ENCODE measurements at regions not wholly inside any gene's neighbourhood (a gene's known extent, or its start where the extent isn't known, plus 50 kb on each side); places are given as distances from the start of the nearest gene placed in this dataset.

GRCh38 chr21:41018431-41018830 lies 149.5 kb upstream of the BACE2 start:
- Histone ChIP-seq H3K36me3 (replicated peaks in 1 of 2; ENCODE audit: control insufficient read depth in 2 of 2, insufficient read depth in 2 of 2, low read length in 2 of 2) (no peaks in the 10 kb centered on the region), H3K27me3 (ENCODE audit: control insufficient read depth in 3 of 3, insufficient read depth in 3 of 3, low read depth in 1 of 3, low read length in 3 of 3) (no peaks in the 10 kb centered on the region), H3K9me3 (replicated peaks in 1 of 2; ENCODE audit: control insufficient read depth in 2 of 2, insufficient read depth in 1 of 2, low read depth in 1 of 2, low read length in 2 of 2) (no peaks in the 10 kb centered on the region), H2AFZ (ENCODE audit: low read length) (no peak overlapping the region), H3K14ac (ENCODE audit: low read length) (no peak overlapping the region), H2BK120ac (ENCODE audit: low read depth, low read length) (no peak overlapping the region), H3K4me2 (ENCODE audit: insufficient read depth, low read length, poor library complexity, severe bottlenecking) (no peak overlapping the region), H4K8ac (ENCODE audit: low read depth, low read length) (no peak overlapping the region), H3K18ac (ENCODE audit: low read length) (no peak overlapping the region), H3K4me3 (ENCODE audit: low read length in 2 of 2) (no peak overlapping the region), H2BK5ac (ENCODE audit: low read length) (no peak overlapping the region), H2AK5ac (ENCODE audit: low read depth, low read length) (no peak overlapping the region), H3K23ac (ENCODE audit: low read depth, low read length, poor library complexity) (no peak overlapping the region), H3K4me1 (ENCODE audit: control insufficient read depth in 2 of 2, insufficient read depth in 1 of 2, low read depth in 1 of 2, low read length in 2 of 2) (peaks cover 0 to 5% of the 10 kb centered on the region in 2 donors), H3K4ac (ENCODE audit: low read length) (no peak overlapping the region), H3K27ac (replicated peaks; ENCODE audit: low read length) (no peak overlapping the region), H4K91ac (ENCODE audit: low read depth, low read length, poor library complexity) (no peak overlapping the region), H2BK12ac (ENCODE audit: low read length) (no peak overlapping the region), H3K79me1 (ENCODE audit: low read depth, low read length) (no peaks in the 10 kb centered on the region), H3K9ac (ENCODE audit: low read depth, low read length, poor library complexity) (no peak overlapping the region), H2BK15ac (ENCODE audit: low read length) (no peak overlapping the region)
- DNase-seq (ENCODE audit: low spot score): no peak
- no CpG with 5 or more reads among the region's 2 CpGs for WGBS, 2 donors (ENCODE audit: extremely low coverage in 2 of 2, insufficient read length in 2 of 2, insufficient replicate concordance in 1 of 2)

DNA sequence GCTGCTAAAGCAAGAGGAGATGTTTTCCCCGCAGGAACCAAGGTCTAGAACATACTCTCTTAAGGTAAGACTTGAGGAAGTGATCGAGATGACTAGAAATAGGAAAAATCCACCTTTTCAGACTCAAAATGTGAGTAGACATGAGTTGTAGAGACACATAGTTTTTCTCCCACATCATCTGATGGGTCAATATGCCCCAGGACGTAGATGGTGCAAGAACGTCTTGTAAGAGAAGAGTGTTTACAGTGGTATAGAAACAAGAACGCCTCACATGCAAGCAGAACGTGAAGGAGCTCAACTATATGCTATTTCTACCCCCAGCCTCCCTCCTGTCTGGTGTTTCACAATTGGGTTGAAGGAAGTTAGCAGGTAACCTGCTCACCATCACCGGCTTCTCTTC lies 144.0 kb upstream of the BACE2 start:
- no peak overlapping the region for H3K27ac ChIP-seq (replicated peaks; ENCODE audit: low read length)
- no peak overlapping the region for H2AK5ac ChIP-seq (ENCODE audit: low read depth, low read length)
- no peak overlapping the region for H2BK12ac ChIP-seq (ENCODE audit: low read length)
- no peak overlapping the region for H2AFZ ChIP-seq (ENCODE audit: low read length)
- H3K4me3 ChIP-seq (ENCODE audit: low read length in 2 of 2): no peak overlapping the region
- H3K36me3 ChIP-seq (replicated peaks in 1 of 2; ENCODE audit: control insufficient read depth in 2 of 2, insufficient read depth in 2 of 2, low read length in 2 of 2): no peaks in the 10 kb centered on the region
- H2BK120ac ChIP-seq (ENCODE audit: low read depth, low read length): no peak overlapping the region
- no peaks in the 10 kb centered on the region for H3K27me3 ChIP-seq (ENCODE audit: control insufficient read depth in 3 of 3, insufficient read depth in 3 of 3, low read depth in 1 of 3, low read length in 3 of 3)
- H4K8ac ChIP-seq (ENCODE audit: low read depth, low read length): no peak overlapping the region
- DNase-seq (ENCODE audit: low spot score): no peak
- no peak overlapping the region for H4K91ac ChIP-seq (ENCODE audit: low read depth, low read length, poor library complexity)
- H3K9me3 ChIP-seq (replicated peaks in 1 of 2; ENCODE audit: control insufficient read depth in 2 of 2, insufficient read depth in 1 of 2, low read depth in 1 of 2, low read length in 2 of 2): peaks cover 0 to 2% of the 10 kb centered on the region in 2 donors
- no peak overlapping the region for H2BK15ac ChIP-seq (ENCODE audit: low read length)
- H2BK5ac ChIP-seq (ENCODE audit: low read length): no peak overlapping the region
- H3K4me2 ChIP-seq (ENCODE audit: insufficient read depth, low read length, poor library complexity, severe bottlenecking): no peak overlapping the region
- H3K23ac ChIP-seq (ENCODE audit: low read depth, low read length, poor library complexity): no peak overlapping the region
- no peak overlapping the region for H3K18ac ChIP-seq (ENCODE audit: low read length)
- no peak overlapping the region for H3K14ac ChIP-seq (ENCODE audit: low read length)
- H3K4ac ChIP-seq (ENCODE audit: low read length): no peak overlapping the region
- no peak overlapping the region for H3K9ac ChIP-seq (ENCODE audit: low read depth, low read length, poor library complexity)
- no peaks in the 10 kb centered on the region for H3K79me1 ChIP-seq (ENCODE audit: low read depth, low read length)
- H3K4me1 ChIP-seq (ENCODE audit: control insufficient read depth in 2 of 2, insufficient read depth in 1 of 2, low read depth in 1 of 2, low read length in 2 of 2): peaks cover 5% of the 10 kb centered on the region in 2 donors
- no CpG with 5 or more reads among the region's 7 CpGs for WGBS, 2 donors (ENCODE audit: extremely low coverage in 2 of 2, insufficient read length in 2 of 2, insufficient replicate concordance in 1 of 2)

- WGBS, 2 donors (ENCODE audit: extremely low coverage in 2 of 2, insufficient read length in 2 of 2, insufficient replicate concordance in 1 of 2): no CpG with 5 or more reads among the region's 2 CpGs
- H4K91ac ChIP-seq (ENCODE audit: low read depth, low read length, poor library complexity): no peak overlapping the region
- H3K9ac ChIP-seq (ENCODE audit: low read depth, low read length, poor library complexity): no peak overlapping the region
- H2BK120ac ChIP-seq (ENCODE audit: low read depth, low read length): no peak overlapping the region
- H3K4me3 ChIP-seq (ENCODE audit: low read length in 2 of 2): no peak overlapping the region
- no peak overlapping the region for H3K23ac ChIP-seq (ENCODE audit: low read depth, low read length, poor library complexity)
- H2BK15ac ChIP-seq (ENCODE audit: low read length): no peak overlapping the region
- peaks cover 5% of the 10 kb centered on the region in 2 donors for H3K4me1 ChIP-seq (ENCODE audit: control insufficient read depth in 2 of 2, insufficient read depth in 1 of 2, low read depth in 1 of 2, low read length in 2 of 2)
- H3K9me3 ChIP-seq (replicated peaks in 1 of 2; ENCODE audit: control insufficient read depth in 2 of 2, insufficient read depth in 1 of 2, low read depth in 1 of 2, low read length in 2 of 2): peaks cover 0 to 2% of the 10 kb centered on the region in 2 donors
- H3K27ac ChIP-seq (replicated peaks; ENCODE audit: low read length): no peak overlapping the region
- H2BK5ac ChIP-seq (ENCODE audit: low read length): no peak overlapping the region
- H3K79me1 ChIP-seq (ENCODE audit: low read depth, low read length): no peaks in the 10 kb centered on the region
- no peak for DNase-seq (ENCODE audit: low spot score)
- H3K4ac ChIP-seq (ENCODE audit: low read length): no peak overlapping the region
- no peak overlapping the region for H3K18ac ChIP-seq (ENCODE audit: low read length)
- H2AK5ac ChIP-seq (ENCODE audit: low read depth, low read length): no peak overlapping the region
- no peaks in the 10 kb centered on the region for H3K27me3 ChIP-seq (ENCODE audit: control insufficient read depth in 3 of 3, insufficient read depth in 3 of 3, low read depth in 1 of 3, low read length in 3 of 3)
- no peak overlapping the region for H4K8ac ChIP-seq (ENCODE audit: low read depth, low read length)
- no peak overlapping the region for H3K14ac ChIP-seq (ENCODE audit: low read length)
- H3K4me2 ChIP-seq (ENCODE audit: insufficient read depth, low read length, poor library complexity, severe bottlenecking): no peak overlapping the region
- H2BK12ac ChIP-seq (ENCODE audit: low read length): no peak overlapping the region
- no peaks in the 10 kb centered on the region for H3K36me3 ChIP-seq (replicated peaks in 1 of 2; ENCODE audit: control insufficient read depth in 2 of 2, insufficient read depth in 2 of 2, low read length in 2 of 2)
- peak overlapping the region; percentile 63 for H2AFZ ChIP-seq (ENCODE audit: low read length)
Observed at GRCh38 chr21:41024341-41024740, 143.6 kb upstream of the BACE2 start.

GRCh38 chr21:41024746-41025254 lies 143.2 kb upstream of the BACE2 start:
- Histone ChIP-seq H3K23ac (ENCODE audit: low read depth, low read length, poor library complexity) (no peak overlapping the region), H3K4ac (ENCODE audit: low read length) (no peak overlapping the region), H3K14ac (ENCODE audit: low read length) (no peak overlapping the region), H3K9me3 (replicated peaks in 1 of 2; ENCODE audit: control insufficient read depth in 2 of 2, insufficient read depth in 1 of 2, low read depth in 1 of 2, low read length in 2 of 2) (peaks cover 0 to 2% of the 10 kb centered on the region in 2 donors), H3K27ac (replicated peaks; ENCODE audit: low read length) (no peak overlapping the region), H4K8ac (ENCODE audit: low read depth, low read length) (no peak overlapping the region), H3K9ac (ENCODE audit: low read depth, low read length, poor library complexity) (no peak overlapping the region), H3K4me1 (ENCODE audit: control insufficient read depth in 2 of 2, insufficient read depth in 1 of 2, low read depth in 1 of 2, low read length in 2 of 2) (peaks cover 5% of the 10 kb centered on the region in 2 donors), H3K79me1 (ENCODE audit: low read depth, low read length) (no peaks in the 10 kb centered on the region), H3K36me3 (replicated peaks in 1 of 2; ENCODE audit: control insufficient read depth in 2 of 2, insufficient read depth in 2 of 2, low read length in 2 of 2) (no peaks in the 10 kb centered on the region), H2BK15ac (ENCODE audit: low read length) (no peak overlapping the region), H4K91ac (ENCODE audit: low read depth, low read length, poor library complexity) (no peak overlapping the region), H2BK120ac (ENCODE audit: low read depth, low read length) (no peak overlapping the region), H2BK12ac (ENCODE audit: low read length) (no peak overlapping the region), H3K4me3 (ENCODE audit: low read length in 2 of 2) (no peak overlapping the region), H3K18ac (ENCODE audit: low read length) (no peak overlapping the region), H3K27me3 (ENCODE audit: control insufficient read depth in 3 of 3, insufficient read depth in 3 of 3, low read depth in 1 of 3, low read length in 3 of 3) (no peaks in the 10 kb centered on the region), H2BK5ac (ENCODE audit: low read length) (no peak overlapping the region), H2AFZ (ENCODE audit: low read length) (peak overlapping the region; percentile 63), H2AK5ac (ENCODE audit: low read depth, low read length) (no peak overlapping the region), H3K4me2 (ENCODE audit: insufficient read depth, low read length, poor library complexity, severe bottlenecking) (no peak overlapping the region)
- WGBS, 2 donors (ENCODE audit: extremely low coverage in 2 of 2, insufficient read length in 2 of 2, insufficient replicate concordance in 1 of 2): no CpG with 5 or more reads among the region's 13 CpGs
- DNase-seq (ENCODE audit: low spot score): no peak
